ENCODE measurements at regions not wholly inside any gene's neighbourhood (a gene's known extent, or its start where the extent isn't known, plus 50 kb on each side); places are given as distances from the start of the nearest gene placed in this dataset.

- DNase-seq (ENCODE audit: low read depth in 2 of 2): no peak
Measured at GRCh38 chr7:68306692-68307107, 1291.6 kb upstream of the AUTS2 start.

- DNase-seq (ENCODE audit: low read depth in 2 of 2): no peak
Measured at GRCh38 chr7:68309271-68309670, 1289.0 kb upstream of the AUTS2 start.

GRCh38 chr7:68309806-68310205, 1288.5 kb upstream of the AUTS2 start:
- no peak for DNase-seq (ENCODE audit: low read depth in 2 of 2)

- DNase-seq (ENCODE audit: low read depth in 2 of 2): no peak
Measured at GRCh38 chr7:68311958-68312357, 1286.3 kb upstream of the AUTS2 start.

- no peak for DNase-seq (ENCODE audit: low read depth in 2 of 2)
Measured at GRCh38 chr7:68313806-68314205, 1284.5 kb upstream of the AUTS2 start.

- no peak for DNase-seq (ENCODE audit: low read depth in 2 of 2)
Measured at GRCh38 chr7:68314208-68314607, 1284.1 kb upstream of the AUTS2 start.

GRCh38 chr7:68317476-68317875, 1280.8 kb upstream of the AUTS2 start:
- no peak for DNase-seq (ENCODE audit: low read depth in 2 of 2)

GRCh38 chr7:68319061-68319460, 1279.2 kb upstream of the AUTS2 start:
- DNase-seq (ENCODE audit: low read depth in 2 of 2): no peak

- no peak for DNase-seq (ENCODE audit: low read depth in 2 of 2)
Measured at GRCh38 chr7:68321076-68321639, 1277.1 kb upstream of the AUTS2 start.

GRCh38 chr7:68321776-68322496, 1276.3 kb upstream of the AUTS2 start:
- DNase-seq (ENCODE audit: low read depth in 2 of 2): no peak

- DNase-seq (ENCODE audit: low read depth in 2 of 2): no peak
Measured at GRCh38 chr7:68324621-68325020, 1273.7 kb upstream of the AUTS2 start.

- DNase-seq (ENCODE audit: low read depth in 2 of 2): no peak
Measured at GRCh38 chr7:68334216-68334615, 1264.1 kb upstream of the AUTS2 start.

GRCh38 chr7:68334636-68335272, 1263.5 kb upstream of the AUTS2 start:
- no peak for DNase-seq (ENCODE audit: low read depth in 2 of 2)

- DNase-seq (ENCODE audit: low read depth in 2 of 2): no peak
Measured at GRCh38 chr7:68336594-68336993, 1261.7 kb upstream of the AUTS2 start.

GRCh38 chr7:68348401-68348800, 1249.9 kb upstream of the AUTS2 start:
- DNase-seq (ENCODE audit: low read depth in 2 of 2): no peak

- no peak for DNase-seq (ENCODE audit: low read depth in 2 of 2)
Measured at GRCh38 chr7:68362745-68363518, 1235.3 kb upstream of the AUTS2 start.

- no peak for DNase-seq (ENCODE audit: low read depth in 2 of 2)
Measured at GRCh38 chr7:68364886-68365625, 1233.2 kb upstream of the AUTS2 start.

- no peak for DNase-seq (ENCODE audit: low read depth in 2 of 2)
Measured at GRCh38 chr7:68371985-68372384, 1226.3 kb upstream of the AUTS2 start.

GRCh38 chr7:68376131-68376661, 1222.1 kb upstream of the AUTS2 start:
- DNase-seq (ENCODE audit: low read depth in 2 of 2): no peak

GRCh38 chr7:68381731-68382130, 1216.5 kb upstream of the AUTS2 start:
- no peak for DNase-seq (ENCODE audit: low read depth in 2 of 2)

GRCh38 chr7:68384581-68384980, 1213.7 kb upstream of the AUTS2 start:
- no peak for DNase-seq (ENCODE audit: low read depth in 2 of 2)

- DNase-seq (ENCODE audit: low read depth in 2 of 2): no peak
Measured at GRCh38 chr7:68393051-68393450, 1205.2 kb upstream of the AUTS2 start.

Measured in stimulated activated CD4-positive, alpha-beta T cell treated with anti-CD3 and anti-CD28 coated beads, Interleukin-15, amount 100 ng/mL, for 48 hours (primary cell).